ENCODE measurements at regions not wholly inside any gene's neighbourhood (a gene's known extent, or its start where the extent isn't known, plus 50 kb on each side); places are given as distances from the start of the nearest gene placed in this dataset.

DNA sequence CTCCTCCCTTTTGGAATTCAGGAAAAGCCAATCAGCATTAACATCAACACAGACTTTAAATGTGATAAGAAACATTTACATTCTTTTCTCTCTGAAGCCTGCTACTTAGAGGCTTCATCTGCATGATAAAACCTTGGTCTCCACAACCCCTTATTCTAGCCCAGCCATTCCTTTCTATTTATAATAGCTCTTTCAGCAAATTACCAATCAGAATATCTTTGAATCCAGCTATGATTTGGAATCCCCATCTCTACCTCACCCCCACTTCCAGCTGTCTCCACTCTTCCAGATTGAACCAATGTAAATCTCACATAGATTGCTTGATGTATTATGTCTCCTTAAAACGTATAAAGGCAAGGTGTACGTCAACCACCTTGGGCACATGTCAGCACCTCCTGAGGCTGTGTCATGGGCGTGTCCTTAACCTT, 139.7 kb downstream of the TUSC7 start:
- no peak for DNase-seq

DNA sequence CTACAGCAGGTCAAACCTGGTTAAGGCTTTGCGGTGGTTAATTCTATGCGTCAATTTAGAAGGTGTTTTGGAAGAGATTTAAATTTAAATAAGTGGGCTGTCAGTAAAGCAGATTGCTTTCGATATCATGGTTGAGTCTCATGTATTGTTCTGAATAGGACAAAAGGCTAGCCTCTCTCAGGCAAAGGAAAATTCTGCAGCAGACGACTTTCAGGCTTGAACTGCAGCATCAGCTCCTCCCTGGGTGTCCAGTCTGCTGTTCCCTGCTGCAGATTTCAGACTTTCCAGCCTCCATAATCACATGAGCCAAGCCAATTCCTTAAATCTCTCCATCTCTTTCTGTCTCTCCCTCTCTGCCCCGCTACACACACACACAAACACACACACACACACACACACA, 143.2 kb downstream of the TUSC7 start:
- DNase-seq, result no peak

DNA sequence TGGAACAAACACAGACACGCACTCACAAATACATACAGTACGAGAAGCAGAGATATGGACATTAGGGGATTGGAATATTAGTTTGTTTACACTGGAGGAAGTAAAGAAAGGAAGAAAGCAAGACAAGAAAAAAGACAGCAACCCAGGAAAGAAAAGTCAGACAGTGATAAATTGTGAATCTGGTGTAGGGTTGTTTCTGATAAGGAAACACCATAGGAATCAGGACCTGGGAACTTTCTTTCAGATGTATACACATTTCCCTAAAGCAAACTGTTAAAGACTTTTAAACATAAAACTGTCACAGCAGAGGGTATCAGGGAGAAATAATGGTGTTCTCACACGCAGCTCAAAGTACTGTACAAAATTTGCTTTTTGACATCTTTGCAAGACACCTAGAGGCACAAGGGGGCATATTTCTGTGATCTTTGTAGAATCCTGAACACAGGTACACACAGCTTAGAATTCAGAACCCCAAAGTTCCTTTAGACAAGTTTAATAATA, 153.7 kb downstream of the TUSC7 start:
- DNase-seq, result no peak

DNA sequence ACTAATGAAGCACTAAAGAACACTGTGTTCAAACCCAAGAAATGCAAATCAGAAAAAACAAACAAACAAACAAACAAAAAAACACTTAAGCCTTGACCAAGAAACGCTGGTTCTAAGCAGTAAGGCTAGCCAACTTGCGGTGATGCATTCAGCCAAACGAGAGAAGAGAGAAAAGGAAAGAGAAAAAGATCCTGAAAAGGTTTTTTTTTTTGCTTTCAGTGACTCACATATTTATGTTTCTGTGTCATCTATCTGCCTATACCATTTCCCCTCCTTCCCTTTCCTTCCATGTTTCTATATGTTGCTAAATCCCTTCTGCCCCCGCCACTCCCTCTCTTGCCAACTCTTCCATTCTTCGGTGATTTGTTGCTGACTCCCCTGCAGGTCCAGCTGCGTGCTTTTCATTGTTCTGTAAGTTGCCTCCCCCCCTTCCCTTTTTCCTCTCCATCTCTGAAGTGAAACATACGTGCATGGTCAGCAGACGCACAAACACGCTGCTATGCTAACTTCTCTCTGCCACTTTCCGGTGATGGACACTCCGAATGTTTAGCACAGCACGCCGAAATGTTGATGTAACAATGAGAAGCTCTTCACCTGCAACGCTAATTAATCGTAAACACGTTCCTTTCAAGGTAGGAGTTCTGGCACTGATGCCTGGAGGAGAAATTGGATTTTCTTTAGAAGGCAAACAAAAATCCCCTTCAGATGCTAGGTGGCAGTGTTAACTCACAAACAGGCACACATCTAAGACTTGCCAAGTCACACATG, 154.4 kb downstream of the TUSC7 start:
- DNase-seq, result no peak

DNA sequence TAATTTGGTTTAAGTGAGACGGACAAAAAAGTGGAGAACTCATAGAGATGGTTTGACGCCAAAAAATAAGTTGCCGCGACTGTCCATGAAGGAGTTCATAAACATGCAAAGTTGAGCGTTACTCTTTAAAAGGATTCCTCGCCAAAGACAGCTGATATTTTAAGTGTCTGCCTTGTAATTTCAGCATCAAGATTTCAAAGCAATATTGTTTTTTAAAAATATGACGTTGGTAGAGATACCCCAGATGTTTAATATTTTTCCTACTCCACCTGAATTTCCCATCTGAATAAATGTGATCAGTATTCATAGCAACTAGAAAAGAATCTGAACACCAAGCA, 155.0 kb downstream of the TUSC7 start:
- no peak for DNase-seq

DNA sequence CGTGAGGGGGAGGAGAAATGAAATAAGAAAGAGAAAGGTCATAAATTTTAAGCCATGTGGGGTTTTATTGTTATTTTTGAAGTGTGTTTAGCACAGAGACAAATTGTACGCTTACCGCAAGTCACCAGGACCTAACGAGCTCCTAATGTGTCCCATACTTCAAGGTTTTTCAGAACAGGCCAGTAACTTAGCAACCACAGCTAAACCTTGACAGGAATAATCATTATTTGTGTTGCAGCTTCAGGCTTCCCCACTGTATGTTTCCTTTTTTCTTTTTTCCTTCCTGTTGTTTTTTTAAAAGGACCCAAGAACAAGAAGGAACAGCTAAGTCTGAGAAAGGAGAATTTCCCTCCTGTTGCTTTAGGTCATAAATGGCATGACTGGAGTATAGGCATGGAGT, 160.8 kb downstream of the TUSC7 start:
- no peak for DNase-seq

DNA sequence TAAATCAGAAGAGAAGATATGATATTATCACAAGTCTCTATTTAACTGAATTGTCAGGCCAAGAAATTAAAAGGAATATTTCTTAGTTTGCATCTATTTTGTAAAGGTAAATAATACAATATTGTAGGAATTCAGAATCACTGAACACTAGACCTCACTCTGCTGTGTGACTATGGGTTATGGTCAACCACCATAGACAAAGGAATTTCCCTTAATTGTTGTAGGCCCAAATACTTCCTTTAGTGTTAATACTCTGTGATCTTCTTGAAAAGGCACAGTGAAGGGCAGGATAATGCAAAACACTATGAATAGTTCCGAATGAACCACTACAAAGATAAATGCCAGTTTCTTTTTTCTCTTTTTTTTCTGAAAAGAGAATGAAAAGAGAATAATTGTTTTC, 162.3 kb downstream of the TUSC7 start:
- DNase-seq, result no peak

DNA sequence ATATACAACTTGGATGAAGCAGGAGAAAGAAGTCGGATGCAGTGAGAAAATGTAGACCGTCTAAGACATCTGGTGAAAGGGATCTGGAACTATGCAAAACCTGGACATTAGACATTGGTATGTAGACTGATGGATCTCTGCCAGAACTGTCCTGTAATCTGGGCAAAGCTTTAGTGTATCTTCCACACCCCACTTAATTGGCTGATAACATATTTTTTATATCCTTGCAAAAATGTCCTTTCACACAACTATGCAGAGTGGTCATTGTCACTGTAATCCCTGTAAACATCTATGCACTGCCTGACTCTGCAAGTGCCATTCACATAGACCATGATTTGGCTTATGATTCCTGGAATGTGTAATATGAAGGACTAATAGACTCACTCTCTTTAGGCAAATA, 163.1 kb downstream of the TUSC7 start:
- no peak for DNase-seq

DNA sequence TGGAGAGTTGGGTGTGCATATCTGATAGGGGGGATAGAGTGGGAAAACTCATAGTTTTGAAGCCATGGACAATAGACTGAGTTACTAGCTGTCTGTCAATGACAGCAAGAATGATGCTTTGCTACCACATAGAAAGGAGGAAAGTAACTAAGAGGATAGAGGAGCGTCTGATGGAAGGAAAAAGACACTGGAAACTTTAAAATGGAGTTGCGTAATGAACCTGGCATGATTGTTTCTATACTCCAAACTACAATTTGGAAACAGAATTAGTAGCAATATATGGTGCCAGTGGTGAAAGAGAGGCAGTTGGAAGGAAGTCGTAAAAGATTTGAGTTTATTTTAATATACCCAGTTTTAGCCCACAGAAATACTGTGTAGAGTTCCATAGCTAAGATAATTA, 163.6 kb downstream of the TUSC7 start:
- no peak for DNase-seq

DNA sequence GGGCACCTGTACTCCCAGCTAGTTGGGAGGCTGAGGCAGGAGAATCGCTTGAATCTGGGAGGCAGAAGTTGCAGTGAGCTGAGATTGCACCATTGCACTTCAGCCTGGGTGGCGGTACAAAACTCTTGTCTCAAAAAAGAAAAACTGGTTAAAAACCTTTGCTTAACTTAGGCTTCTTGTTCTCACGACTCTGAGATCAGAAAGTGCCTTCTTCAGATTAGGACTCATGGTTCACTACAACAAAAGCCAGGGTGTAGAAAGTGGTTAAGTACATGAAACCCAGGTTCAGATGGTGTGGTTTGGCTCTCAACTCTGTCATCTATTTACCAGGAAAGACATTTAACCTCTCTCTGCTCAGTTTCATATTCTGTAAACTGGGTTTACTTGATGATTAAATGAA, 168.4 kb downstream of the TUSC7 start:
- DNase-seq, result no peak

DNA sequence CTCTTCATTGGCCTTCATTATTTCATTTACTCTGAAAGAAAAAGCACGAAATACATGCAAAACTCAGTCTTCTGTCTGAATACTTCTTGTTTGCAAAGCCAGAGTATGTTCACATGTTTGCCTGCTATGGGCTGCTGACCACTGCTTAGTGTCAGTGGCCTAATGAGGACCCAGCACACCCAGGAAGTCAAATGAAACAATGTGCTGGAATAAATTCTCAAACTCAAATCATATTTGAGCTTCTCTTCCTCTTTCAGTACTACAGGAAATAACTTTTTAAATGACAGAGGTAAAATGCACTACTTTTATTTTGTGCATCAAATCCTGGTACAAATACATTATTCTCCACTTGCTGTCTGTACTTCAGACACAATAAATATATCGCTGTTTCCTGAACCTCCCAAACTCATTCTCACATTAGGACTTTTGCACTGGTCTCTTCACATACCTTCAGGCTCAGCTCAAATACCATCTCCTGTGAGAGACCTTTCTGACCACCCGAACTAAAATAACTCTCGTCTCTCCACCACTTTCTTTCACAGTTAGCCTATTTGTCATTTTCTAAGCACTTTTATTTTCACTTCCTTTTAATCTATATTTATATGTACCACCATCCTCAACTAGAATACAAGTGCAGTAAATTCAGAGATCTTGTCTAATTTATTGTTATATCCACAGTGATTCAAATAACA, 176.8 kb downstream of the TUSC7 start:
- no peak for DNase-seq

DNA sequence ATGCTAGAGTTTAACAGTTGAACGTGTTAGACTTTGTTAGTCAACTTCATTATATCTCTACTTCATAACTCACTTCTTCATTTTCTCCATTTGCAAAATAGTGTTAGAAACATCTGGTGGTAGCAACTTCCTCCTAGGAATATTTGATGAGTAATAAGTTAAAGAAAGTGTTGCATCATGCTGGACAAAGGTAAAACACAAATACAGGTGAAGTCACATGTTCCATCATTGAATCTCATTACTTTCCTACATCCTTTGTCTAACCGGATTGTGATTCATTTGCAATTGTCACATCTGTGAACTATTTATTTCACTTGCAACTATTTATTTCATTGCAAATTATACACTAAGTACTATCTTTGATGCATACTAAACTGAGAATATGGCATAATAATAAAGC, 186.5 kb downstream of the TUSC7 start:
- DNase-seq, result no peak

DNA sequence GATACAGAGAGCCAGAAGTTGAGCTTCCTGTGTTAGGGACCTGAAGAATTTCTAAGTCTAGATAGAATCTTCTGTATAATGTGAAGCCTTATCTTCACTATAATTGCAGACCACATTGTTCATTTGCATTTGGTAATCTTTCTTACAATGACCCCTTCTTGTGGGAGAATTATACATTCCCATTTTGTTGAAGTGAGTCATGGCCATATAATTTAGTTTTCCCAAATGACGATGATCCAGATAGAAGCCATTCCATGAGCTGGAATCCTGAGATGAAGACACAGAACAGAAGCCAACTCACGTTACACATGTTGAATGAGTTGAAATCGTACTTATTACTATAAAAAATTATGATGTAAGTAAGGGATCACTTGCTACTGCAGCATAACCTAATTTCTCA, 187.8 kb downstream of the TUSC7 start:
- DNase-seq, result no peak

DNA sequence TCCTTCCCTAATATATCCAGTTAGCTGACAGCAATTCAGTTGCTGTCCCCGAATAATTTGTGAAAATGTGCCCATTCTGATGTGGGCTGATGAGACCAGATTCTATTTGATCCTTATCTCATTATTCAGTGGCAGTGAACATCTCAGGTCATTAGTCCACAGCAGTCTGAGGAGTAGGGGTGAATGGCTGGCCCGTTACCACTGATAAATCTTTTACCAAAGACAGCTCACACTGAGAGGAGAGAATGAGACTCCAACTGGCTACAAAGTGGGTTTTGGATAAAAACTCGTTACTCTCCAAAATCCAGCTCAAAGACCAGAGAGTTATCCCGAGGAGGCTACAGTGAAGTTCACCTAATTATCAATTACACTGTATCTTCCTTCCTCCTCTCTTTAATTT, 189.7 kb downstream of the TUSC7 start:
- DNase-seq, result no peak

DNA sequence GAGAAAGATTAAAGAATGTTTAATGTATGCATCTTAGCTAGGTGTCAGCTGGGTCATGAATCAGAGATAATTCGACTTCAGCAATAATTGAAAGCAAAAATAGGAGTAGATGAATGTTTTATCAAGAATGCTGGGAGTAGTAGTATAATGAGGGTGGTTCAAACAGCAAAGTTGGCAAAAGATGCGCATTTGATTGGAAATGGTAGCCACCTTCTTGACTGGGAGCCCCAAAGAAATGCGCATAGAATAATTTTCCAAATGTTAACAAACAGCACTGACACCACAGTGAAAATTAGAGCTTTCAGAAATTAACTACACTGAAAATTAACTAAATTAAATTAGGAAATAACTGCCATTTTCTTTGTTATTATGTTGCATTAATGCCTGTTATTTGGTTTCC, 195.8 kb downstream of the TUSC7 start:
- no peak for DNase-seq

DNA sequence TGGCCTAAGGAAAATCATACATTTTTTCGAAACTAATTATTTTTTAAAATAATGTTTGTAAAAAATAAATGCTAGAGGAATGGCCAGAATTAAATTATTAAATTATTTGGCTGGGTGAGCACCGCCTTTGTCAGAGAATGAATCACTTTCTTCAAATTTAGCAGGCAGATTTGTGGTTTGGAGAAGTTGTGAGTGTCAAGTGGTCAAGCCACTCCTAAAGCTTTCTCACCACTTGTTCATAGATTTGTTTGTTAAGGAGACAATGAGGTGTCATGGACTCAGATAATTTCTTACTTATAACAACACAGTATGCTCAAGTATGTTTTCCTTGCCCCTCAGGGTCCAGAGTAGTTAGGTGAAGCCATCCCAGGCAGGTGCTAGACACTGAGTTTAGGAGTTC, 196.2 kb downstream of the TUSC7 start:
- no peak for DNase-seq

DNA sequence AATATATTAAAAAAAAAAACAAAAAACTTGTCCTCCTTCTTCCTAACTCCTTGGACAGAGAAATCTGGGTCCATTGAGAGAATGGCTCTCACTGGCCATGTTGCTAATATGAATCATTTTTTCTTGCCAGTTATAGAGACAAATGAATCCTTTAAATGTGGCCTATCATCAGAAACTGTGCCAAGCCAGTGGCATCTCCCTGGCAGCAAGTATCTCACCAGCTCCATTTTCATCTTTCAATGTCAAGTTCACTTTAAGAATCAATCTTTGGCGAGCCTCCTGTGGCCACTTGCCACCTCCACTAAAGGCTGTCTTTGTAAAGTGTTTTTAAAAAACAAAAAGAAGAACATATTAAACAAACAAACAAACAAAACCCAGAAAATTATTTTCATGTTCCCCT, 202.5 kb downstream of the TUSC7 start:
- no peak for DNase-seq

DNA sequence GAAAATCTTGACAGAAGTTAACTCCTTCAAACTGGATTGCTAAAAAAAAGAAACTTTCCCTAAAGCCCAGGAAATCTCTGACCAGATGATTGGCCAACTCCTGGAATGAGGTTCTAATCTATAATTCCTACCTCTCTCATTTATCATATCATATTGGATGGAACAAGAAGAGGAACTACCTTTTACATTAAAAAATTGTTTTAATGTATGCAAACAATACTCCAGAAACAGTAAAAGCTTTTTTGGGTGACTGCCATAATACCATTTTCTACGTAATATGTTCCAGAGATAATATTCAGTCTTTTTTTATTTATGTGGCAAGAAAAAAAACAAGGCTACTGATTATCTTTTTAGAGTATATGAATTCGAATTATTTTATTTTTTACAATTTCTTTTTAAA, 204.4 kb downstream of the TUSC7 start:
- no peak for DNase-seq

DNA sequence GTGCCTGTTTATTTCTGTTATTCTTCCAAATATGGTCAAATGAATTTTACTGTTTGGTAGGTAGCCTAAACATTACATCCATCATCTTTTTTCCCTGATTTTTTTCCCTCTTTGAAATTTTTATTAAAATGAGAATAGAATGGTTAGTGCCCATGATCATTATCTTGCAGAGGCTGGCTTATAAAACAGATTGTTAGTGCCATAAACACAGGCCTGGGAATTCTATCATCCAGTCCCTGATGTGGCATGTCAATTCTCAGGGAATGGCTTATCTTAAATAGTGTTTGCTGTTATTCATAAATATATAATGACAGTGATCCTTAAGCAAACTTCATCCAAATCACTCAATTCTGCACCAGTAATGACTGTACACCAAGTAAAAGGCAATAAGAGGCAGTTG, 207.3 kb downstream of the TUSC7 start:
- DNase-seq, result no peak

DNA sequence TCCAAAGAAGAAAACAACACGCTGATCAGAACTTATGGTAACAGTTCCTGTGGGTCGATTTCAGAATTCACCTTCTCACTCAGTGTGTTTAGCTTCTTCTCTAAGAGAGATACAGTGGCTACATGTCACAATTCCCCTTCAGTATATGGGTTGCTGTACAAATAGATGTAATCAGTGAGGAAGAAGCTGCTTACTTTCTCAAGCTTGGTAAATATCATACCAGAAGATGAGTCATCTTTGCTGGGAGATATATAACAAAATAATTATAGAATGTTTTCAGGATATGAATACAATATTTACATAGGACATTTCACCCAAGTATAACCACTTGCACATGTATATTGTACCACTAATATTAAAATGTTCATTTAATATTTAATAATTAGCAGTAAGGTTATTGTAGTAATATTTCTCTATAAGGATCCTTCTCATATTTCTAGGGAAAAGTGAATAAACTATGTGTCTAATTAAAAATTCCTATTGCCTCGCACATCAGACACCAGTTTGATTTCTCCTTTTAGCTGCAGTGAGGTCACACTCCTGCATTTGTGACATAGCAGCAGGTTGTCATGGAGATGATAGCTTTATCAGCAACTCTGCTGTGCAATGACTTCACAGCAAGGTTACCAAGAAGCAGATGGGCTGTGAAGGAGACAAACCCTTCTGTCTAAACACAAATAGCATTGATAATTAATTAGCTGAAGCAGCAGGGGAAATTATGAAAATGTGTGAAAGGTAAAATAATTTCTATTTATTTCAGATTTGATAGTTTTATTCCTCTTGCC, 211.4 kb downstream of the TUSC7 start:
- no peak for DNase-seq

DNA sequence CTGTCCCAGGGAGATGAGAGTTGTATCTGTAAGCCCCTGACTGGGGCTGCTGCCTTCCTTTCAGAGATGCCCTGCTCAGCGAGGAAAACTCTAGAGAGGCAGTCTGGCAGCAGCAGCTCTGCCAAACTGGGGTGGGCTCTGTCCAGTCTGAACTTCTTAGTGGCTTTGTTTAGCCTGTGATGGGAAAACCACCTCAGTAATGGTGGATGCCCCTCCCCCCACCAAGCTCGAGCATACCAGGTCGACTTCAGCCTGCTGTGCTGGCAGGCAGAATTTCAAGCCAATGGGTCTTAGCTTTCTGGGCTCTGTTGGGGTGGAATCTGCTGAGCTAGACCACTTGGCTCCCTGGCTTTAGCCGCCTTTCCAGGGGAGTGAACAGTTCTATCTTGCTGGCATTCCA, 218.3 kb downstream of the TUSC7 start:
- no peak for DNase-seq

DNA sequence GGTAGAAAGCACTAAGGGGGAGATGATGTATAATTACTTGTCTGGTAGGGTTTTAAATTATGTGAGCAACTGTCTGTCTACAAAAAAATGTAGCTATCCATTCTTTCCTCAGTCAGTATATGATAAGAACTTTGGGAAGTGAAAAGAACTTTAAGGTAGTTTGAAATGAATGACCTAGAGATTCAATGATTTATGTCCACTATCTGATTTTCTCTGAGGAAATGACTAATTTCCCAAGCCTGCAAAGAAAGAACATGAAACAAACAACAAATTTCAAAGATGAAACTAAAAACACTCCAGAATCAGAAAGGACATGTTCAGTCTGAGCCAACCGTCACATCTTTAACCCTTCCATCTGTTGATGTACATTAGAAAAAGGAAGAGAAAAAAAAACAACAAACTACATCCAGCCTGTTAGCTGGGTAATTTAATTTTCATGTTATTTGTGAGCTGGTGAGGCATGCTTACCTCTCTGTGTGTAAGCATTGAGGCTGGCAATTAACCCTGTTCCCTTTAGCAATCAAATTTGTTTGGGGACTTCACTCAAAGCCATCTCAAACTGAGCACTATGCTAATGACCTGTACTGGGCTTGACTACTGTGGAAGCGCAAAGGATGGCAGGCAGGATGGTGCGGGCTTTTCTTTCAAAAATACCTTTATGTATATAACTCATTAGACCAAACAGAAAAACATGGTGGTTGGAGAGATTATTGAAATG, 220.1 kb downstream of the TUSC7 start:
- no peak for DNase-seq

DNA sequence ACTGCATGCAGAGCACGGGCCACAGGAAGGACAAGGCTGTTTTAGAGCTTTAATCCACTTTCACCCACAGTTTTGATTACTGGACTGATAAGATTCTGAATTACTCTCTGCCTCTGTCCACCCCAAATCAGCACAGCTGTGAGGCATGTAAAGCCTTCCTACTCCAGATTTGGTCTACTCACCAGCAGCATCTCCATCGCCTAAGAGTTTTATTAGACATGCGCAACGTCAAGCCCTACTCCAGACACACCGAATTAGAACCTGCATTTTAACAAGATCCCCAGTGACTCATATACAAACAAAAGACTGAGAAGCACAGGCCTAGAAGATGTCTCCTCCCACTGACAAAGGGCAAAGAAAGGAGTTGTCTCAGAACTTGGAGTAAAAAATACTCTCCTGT, 221.2 kb downstream of the TUSC7 start:
- no peak for DNase-seq

Data from KG1 (cell line).